ENCODE measurements at regions not wholly inside any gene's neighbourhood (a gene's known extent, or its start where the extent isn't known, plus 50 kb on each side); places are given as distances from the start of the nearest gene placed in this dataset.

- no peaks in the 10 kb centered on the region for H3K9me3 ChIP-seq
- no peaks in the 10 kb centered on the region for H3K4me1 ChIP-seq
- no peaks in the 10 kb centered on the region for H3K27me3 ChIP-seq
- WGBS, 2 donors: 84 to 93% methylated on average over 8 of the region's 8 CpGs
- TF ChIP-seq CTCF (IDR thresholded peaks at IDR 0.05) (no peak), POLR2A (IDR thresholded peaks at IDR 0.05) (no peak)
- intact Hi-C loops (cut with DNase I): no loop called here
- no peak overlapping the region for H3K4me3 ChIP-seq
- ATAC-seq (no peak), DNase-seq (no peak)
- H3K27ac ChIP-seq: no peak overlapping the region
- H3K36me3 ChIP-seq (replicated peaks in 1 of 2; ENCODE audit: insufficient read depth in 1 of 2, low read depth in 2 of 2): no peaks in the 10 kb centered on the region
These were observed 222.4 kb upstream of the JARID2 start for GRCh38 chr6:15023448-15023847.

DNA sequence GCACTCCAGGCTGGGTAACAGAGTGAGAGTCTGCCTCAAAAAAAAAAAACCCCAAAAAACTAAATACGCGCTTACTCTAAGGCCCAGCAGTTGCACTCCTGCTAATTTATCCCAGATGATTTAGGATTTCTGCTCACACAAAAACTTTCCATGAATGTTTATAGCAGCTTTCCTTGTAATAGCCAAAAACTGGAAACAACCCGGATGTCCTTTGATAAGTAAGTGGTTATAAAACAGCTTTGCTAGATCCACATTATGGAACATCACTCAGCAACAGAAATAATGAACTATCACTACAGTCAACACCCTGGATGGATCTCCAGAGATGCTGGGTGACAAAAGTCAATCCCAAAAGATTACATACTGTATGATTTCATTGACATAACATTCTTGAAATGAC, 220.4 kb upstream of the JARID2 start:
- H3K27ac ChIP-seq: no peak overlapping the region
- WGBS, 2 donors: 91 to 94% methylated on average over 3 of the region's 3 CpGs
- DNase-seq: no peak

DNA sequence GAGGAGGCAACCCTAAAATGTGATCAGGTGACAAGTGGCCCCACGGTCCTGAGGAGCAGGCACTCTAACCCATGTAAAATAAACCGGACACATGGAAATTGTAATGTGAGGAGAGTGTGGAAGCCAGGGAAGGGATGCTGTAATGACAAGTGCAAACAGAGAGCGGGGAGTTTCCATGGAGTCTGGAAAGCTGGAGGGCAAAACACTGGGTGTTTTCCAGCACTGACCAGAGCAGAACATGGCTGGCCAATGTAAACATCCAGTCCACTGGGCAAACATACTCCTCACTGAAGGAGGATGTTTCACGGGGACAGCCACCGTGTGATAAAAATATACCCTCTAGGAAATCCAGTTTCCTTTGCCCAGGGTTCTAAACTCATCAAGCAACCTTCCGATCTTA, 219.0 kb upstream of the JARID2 start:
- intact Hi-C loops (cut with DNase I): no loop called here

More for the DNA sequence above, 220.4 kb upstream of the JARID2 start:
- Histone ChIP-seq H3K36me3 (replicated peaks in 1 of 2; ENCODE audit: insufficient read depth in 1 of 2, low read depth in 2 of 2) (no peaks in the 10 kb centered on the region), H3K27me3 (no peaks in the 10 kb centered on the region), H3K4me1 (no peaks in the 10 kb centered on the region), H3K9me3 (peaks cover 0 to 4% (median 0%) of the 10 kb centered on the region in 3 donors), H3K4me3 (no peak overlapping the region)
- no peak for ATAC-seq
- intact Hi-C loops (cut with DNase I): no loop called here
- no peak for TF ChIP-seq POLR2A (IDR thresholded peaks at IDR 0.05)
- no peak for TF ChIP-seq CTCF (IDR thresholded peaks at IDR 0.05)

DNA sequence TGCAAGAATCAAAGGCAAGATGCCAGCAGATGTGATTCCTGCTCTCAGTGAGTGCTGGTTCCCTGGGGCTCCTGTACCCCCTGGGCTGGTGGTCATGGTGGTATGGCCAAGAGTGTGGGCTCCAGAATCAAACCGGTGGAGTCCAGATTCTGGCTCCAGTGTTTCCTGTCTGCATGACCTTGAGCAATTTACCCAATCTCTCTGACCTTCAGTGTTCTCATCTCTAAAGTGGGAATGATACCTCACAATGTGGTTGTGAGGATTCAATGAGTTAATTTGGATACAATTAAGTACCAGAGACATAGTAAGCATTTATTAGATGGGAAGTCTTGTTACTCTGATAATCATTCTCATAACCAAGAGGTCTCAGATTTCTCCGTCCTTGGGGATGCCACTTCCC, 218.4 kb upstream of the JARID2 start:
- Histone ChIP-seq H3K27me3 (no peaks in the 10 kb centered on the region), H3K36me3 (replicated peaks in 1 of 2; ENCODE audit: insufficient read depth in 1 of 2, low read depth in 2 of 2) (no peaks in the 10 kb centered on the region), H3K4me3 (no peak overlapping the region), H3K4me1 (no peaks in the 10 kb centered on the region), H3K27ac (no peak overlapping the region), H3K9me3 (peaks cover 0 to 4% (median 0%) of the 10 kb centered on the region in 3 donors)
- ATAC-seq: no peak
- DNase-seq: no peak
- WGBS, 2 donors: 79 to 96% methylated on average over 2 of the region's 2 CpGs
- TF ChIP-seq CTCF (IDR thresholded peaks at IDR 0.05) (no peak), POLR2A (IDR thresholded peaks at IDR 0.05) (no peak)
- intact Hi-C loops (cut with DNase I): no loop called here

More for the DNA sequence above, 219.0 kb upstream of the JARID2 start:
- 16 to 26% methylated on average over 6 of the region's 6 CpGs for WGBS, 2 donors
- TF ChIP-seq CTCF (IDR thresholded peaks at IDR 0.05): no peak
- TF ChIP-seq POLR2A (IDR thresholded peaks at IDR 0.05): no peak
- Histone ChIP-seq H3K27ac (no peak overlapping the region), H3K36me3 (replicated peaks in 1 of 2; ENCODE audit: insufficient read depth in 1 of 2, low read depth in 2 of 2) (no peaks in the 10 kb centered on the region), H3K4me3 (no peak overlapping the region), H3K27me3 (no peaks in the 10 kb centered on the region), H3K4me1 (no peaks in the 10 kb centered on the region), H3K9me3 (peaks cover 0 to 4% (median 0%) of the 10 kb centered on the region in 3 donors)
- ATAC-seq (peak; percentile 55), DNase-seq (peak; percentile 16 to 47 (median 33))

DNA sequence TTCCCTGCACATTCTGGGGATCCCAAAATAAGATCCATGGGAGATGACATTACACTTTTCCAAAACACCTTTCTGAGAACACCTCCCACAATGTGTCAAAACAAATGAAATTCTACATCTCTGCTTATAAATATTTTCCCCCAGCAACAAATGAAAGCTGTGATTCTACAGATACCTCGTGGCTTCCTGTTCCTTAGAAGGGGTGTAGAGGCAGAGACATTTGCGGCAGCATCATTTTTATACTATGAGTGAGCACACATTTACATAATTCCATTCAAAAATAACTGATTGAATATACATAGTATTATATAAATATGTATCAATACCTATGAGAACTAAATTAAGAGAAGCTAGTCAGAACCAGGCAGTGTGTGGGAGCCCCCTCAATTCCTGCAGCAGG, 213.9 kb upstream of the JARID2 start:
- intact Hi-C loops (cut with DNase I): no loop called here

More for the DNA sequence above, 213.9 kb upstream of the JARID2 start:
- no peak for ATAC-seq
- Histone ChIP-seq H3K4me1 (no peaks in the 10 kb centered on the region), H3K27me3 (no peaks in the 10 kb centered on the region), H3K9me3 (peaks cover 0 to 4% (median 0%) of the 10 kb centered on the region in 3 donors), H3K36me3 (replicated peaks in 1 of 2; ENCODE audit: insufficient read depth in 1 of 2, low read depth in 2 of 2) (no peaks in the 10 kb centered on the region), H3K27ac (no peak overlapping the region), H3K4me3 (no peak overlapping the region)
- 66 to 81% methylated on average over 2 of the region's 2 CpGs for WGBS, 2 donors
- no peak for DNase-seq
- TF ChIP-seq POLR2A (IDR thresholded peaks at IDR 0.05) (no peak), CTCF (IDR thresholded peaks at IDR 0.05) (no peak)

Measured in body of pancreas (tissue), 4 donors.